GM13976 (cell line): ENCODE measurements at regions not wholly inside any gene's neighbourhood (a gene's known extent, or its start where the extent isn't known, plus 50 kb on each side); places are given as distances from the start of the nearest gene placed in this dataset.
"Not testable (repeated sequence)": the region's sequence is repeated elsewhere in the genome, so short reads cannot be mapped to it uniquely, and the experiment has no call there.

Source experiments
- DNase-seq: peaks from one replicate; pipeline ENCODE4 v3.0.0; 2012; ENCODE audit warnings: low spot score
- CTCF ChIP-seq: IDR thresholded peaks from 2 replicates; pipeline ENCODE4 v1.5.1; 2012; ENCODE audit warnings: borderline replicate concordance, mild to moderate bottlenecking; ENCODE audit not compliant: insufficient read depth; ENCODE audit errors: extremely low read depth, missing control alignments, control extremely low read depth
- in situ Hi-C: fragments of 300-500 bp; cut with MboI; formaldehyde crosslinking; loops from one replicate; pipeline ENCODE4 v1.12.0; 2022; ENCODE audit warnings: low sequenced_read_pairs, mixed read lengths, inconsistent platforms; ENCODE audit not compliant: unreplicated experiment

GRCh38 chr1:118395430-118395991 lies 210.5 kb upstream of the SPAG17 start:
- no peak for TF ChIP-seq CTCF
- in situ Hi-C loops = no loop called here
- DNase-seq = no peak

GRCh38 chr1:118390955-118391354 lies 205.9 kb upstream of the SPAG17 start:
- in situ Hi-C loops = no loop called here
- no peak for DNase-seq
- TF ChIP-seq CTCF = no peak

DNA sequence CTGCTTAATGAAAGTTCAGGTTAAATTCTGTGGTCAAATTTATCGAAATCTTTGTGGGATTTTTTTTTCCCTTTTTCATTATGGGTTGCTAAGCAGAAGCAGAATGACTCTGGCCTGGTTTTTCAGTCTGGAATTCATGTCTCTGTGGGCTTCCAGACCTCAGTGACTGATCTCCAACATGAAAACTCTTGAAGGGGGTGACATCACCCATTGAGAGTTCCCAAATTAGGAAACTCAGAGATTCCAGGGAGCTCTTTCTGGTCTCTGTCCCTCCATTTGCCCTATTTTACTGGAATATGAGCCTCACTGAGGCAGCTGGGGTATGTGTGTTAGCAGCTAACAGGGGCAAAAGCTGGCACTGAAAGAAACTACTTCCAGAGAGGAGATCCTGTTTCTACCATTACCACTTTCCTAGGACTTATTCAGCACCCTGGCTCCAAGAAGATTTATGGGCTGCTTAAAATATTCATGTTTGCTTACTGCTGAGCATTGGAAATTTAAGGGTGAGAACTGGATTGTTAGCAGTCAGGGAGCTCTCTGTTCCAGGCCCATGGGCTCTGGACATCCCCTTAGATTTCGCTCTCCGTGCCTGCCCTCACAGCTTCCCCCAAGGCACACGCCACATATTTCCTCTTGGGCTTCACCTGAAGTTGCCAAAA lies 203.4 kb upstream of the SPAG17 start:
- no peak for DNase-seq
- TF ChIP-seq CTCF = no peak
- in situ Hi-C loops = no loop called here

DNA sequence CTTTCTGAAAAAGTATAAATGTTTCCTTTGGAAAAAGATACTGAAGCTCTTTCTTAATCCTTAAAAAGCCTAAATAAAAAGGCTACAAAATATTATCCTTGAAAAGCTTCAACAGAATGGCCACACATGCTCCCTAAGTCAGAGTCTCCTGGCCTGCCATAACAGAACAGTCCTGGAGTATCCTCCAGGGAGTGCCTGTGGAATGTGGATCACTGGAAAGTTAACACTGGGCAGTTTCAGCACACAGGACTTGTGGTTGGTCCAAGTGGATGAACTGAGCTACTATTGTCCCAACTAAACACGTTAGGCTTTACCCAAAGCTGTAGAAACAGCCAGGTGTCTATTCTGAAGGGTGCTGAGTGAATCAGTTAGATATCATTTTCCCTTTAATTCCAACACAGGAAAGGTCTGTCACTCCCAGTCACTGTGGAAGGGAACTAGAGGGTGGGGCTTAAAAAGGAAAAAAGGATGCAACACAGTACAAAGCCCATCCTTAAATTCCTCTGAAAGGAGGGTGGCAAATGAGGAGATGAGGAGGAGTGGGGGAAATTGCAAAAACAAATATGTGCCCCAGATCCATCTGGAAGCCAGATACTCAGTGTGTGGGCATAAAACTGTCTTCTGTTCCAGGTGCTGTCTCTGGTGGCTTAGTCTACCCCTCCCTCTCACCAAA lies 196.3 kb upstream of the SPAG17 start:
- TF ChIP-seq CTCF = no peak
- no peak for DNase-seq
- in situ Hi-C loops = no loop called here

DNA sequence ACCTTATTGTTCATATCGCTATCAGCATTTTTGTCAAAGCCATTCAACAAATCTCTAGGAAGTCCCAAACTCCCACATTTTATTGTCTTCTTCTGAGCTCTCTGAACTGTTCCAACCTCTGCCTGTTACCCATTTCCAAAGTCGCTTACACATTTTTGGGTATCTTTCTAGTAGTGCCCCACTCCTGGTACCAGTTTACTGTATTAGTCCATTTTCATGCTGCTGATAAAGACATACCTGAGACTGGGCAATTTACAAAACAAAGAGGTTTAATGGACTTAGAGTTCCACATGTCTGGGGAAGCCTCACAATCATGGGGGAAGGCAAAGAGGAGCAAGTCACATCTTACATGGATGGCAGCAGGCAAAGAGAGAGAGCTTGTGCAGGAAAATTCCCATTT lies 192.2 kb upstream of the SPAG17 start:
- in situ Hi-C loops, DNase-seq: not testable (repeated sequence)

- in situ Hi-C loops = no loop called here
- DNase-seq = no peak
- no peak for TF ChIP-seq CTCF
Observed at GRCh38 chr1:118371612-118372011, 186.6 kb upstream of the SPAG17 start.

DNA sequence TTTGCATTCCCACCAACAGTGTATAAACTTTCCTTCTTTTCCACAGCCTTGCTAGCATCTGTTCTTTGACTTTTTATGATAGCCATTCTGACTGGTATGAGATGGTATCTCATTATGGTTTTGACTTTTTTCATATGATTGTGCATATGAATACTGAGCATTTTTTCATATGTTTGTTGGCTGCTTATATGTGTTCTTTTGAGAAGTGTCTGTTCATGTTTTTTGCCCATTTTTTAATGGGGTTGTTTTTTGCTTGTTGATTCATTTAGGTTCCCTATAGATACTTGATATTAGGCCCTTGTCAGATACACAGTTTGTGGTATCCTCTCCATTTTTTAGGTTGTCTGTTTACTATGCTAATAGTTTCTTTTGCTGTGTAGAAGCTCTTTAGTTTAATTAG lies 185.8 kb upstream of the SPAG17 start:
- DNase-seq = no peak
- in situ Hi-C loops = no loop called here
- TF ChIP-seq CTCF = no peak
